Body of pancreas (tissue), 4 donors: ENCODE measurements at regions not wholly inside any gene's neighbourhood (a gene's known extent, or its start where the extent isn't known, plus 50 kb on each side); places are given as distances from the start of the nearest gene placed in this dataset.

Source experiments
- ATAC-seq: fragments of 150-250 bp; one replicate; pipeline ENCODE4 v1.9.1; 2016
- DNase-seq, 4 donors: peaks; one replicate each; pipeline ENCODE4 v3.0.0-alpha.2; 2019
- H3K27ac ChIP-seq, 4 donors: fragments of 200-600 bp; sonication (generic); 1 replicate in 3 of 4; 2 replicates in 1 of 4; pipeline versions ENCODE4 v1.5.1 to v1.6.1; 2016 to 2019; ENCODE audit warnings: mild to moderate bottlenecking in 1 of 4, mixed read lengths in 1 of 4, moderate library complexity in 1 of 4
- H3K27me3 ChIP-seq, 2 donors: fragments of 200-600 bp; sonication (generic); one replicate each; pipeline ENCODE4 v1.6.0; 2016; ENCODE audit warnings: mild to moderate bottlenecking in 1 of 2
- H3K36me3 ChIP-seq, 2 donors: fragments of 200-600 bp; sonication (generic); replicated peaks in 1 of 2; 2 replicates each; pipeline ENCODE4 v1.5.1; 2016; ENCODE audit warnings: low read depth in 2 of 2; ENCODE audit not compliant: insufficient read depth in 1 of 2
- H3K4me1 ChIP-seq: fragments of 200-600 bp; sonication (generic); one replicate; pipeline ENCODE4 v1.6.0; 2016
- H3K4me3 ChIP-seq, 2 donors: fragments of 200-600 bp; sonication (generic); 1 replicate in 1 of 2; 2 replicates in 1 of 2; pipeline ENCODE4 v1.5.1; 2016 to 2019
- H3K9me3 ChIP-seq, 3 donors: fragments of 200-600 bp; sonication (generic); 1 replicate in 2 of 3; 2 replicates in 1 of 3; pipeline ENCODE4 v1.5.1; 2016
- POLR2A ChIP-seq, 3 donors: fragments of 450-650 bp; IDR thresholded peaks; one replicate each; pipeline ENCODE4 v1.6.1; 2016; ENCODE audit warnings: antibody characterized with exemption in 3 of 3, mild to moderate bottlenecking in 2 of 3
- WGBS, 2 donors: methylation state at CpG; one replicate each; pipeline ENCODE4 v1.1.5; 2017; 5-methylcytosine and 5-hydroxymethylcytosine counted together
- intact Hi-C: fragments of 100-400 bp; cut with DNase I; formaldehyde crosslinking; loops from one replicate; pipeline ENCODE4 v1.15.1; 2023
- TF ChIP-seq, protein P1 (sequence below), 7 experiments: fragments of 450-650 bp in 4 of 7; fragments of 200-600 bp in 3 of 7; sonication (generic) in 3 of 7; IDR thresholded peaks; one replicate each; pipeline ENCODE4 v1.5.1; 2016 to 2019; ENCODE audit warnings: antibody characterized with exemption in 7 of 7

DNA sequence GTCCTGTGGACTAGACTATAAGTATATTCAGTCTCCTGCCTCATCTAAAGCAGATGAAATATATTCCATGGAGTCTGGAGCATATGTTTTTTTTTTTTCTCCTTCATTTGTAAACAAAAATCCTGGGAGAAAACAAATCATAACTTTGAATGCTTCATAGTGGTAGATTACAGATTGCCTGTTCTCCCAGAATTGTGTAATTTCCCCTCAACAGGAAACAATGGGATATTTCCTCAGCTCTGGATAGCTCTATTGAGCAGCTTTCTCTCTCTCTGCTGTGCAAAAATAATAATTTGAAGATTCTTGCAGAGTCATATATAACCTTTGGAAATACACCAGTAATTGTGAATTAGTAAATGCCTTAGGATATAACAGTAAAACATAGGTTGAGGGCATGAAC is 1406.6 kb upstream of the ACVR2A start:
- intact Hi-C loops: no loop called here
- no peak for ATAC-seq
- Histone ChIP-seq H3K9me3 (no peaks in the 10 kb centered on the region), H3K4me1 (no peaks in the 10 kb centered on the region), H3K27me3 (no peaks in the 10 kb centered on the region), H3K27ac (no peak overlapping the region), H3K36me3 (no peaks in the 10 kb centered on the region), H3K4me3 (no peak overlapping the region)
- DNase-seq: no peak
- TF ChIP-seq, protein P1, sequence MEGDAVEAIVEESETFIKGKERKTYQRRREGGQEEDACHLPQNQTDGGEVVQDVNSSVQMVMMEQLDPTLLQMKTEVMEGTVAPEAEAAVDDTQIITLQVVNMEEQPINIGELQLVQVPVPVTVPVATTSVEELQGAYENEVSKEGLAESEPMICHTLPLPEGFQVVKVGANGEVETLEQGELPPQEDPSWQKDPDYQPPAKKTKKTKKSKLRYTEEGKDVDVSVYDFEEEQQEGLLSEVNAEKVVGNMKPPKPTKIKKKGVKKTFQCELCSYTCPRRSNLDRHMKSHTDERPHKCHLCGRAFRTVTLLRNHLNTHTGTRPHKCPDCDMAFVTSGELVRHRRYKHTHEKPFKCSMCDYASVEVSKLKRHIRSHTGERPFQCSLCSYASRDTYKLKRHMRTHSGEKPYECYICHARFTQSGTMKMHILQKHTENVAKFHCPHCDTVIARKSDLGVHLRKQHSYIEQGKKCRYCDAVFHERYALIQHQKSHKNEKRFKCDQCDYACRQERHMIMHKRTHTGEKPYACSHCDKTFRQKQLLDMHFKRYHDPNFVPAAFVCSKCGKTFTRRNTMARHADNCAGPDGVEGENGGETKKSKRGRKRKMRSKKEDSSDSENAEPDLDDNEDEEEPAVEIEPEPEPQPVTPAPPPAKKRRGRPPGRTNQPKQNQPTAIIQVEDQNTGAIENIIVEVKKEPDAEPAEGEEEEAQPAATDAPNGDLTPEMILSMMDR (IDR thresholded peaks at IDR 0.05): no peak
- TF ChIP-seq POLR2A (IDR thresholded peaks at IDR 0.05): no peak

DNA sequence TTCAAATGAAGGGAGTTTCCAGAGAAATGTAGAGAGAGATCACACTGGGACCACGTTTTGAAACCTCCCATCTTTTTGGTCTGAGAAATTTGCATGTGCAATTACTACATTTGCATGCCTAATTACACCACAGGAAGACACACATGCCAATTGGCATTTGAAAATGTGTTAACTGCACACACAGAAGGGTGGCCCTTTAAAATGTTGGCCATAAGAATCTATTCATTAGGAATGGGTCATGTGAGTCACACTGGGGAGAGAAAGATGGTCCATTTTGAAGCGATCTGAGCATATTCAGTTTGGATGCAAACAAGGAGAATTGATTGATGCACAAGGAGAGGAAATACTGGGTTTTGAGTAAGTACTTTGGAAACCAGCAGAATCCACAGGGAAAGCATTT is 1407.1 kb upstream of the ACVR2A start:
- Histone ChIP-seq H3K36me3 (no peaks in the 10 kb centered on the region), H3K4me1 (no peaks in the 10 kb centered on the region), H3K27ac (no peak overlapping the region), H3K9me3 (no peaks in the 10 kb centered on the region), H3K27me3 (no peaks in the 10 kb centered on the region), H3K4me3 (no peak overlapping the region)
- DNase-seq (no peak), ATAC-seq (no peak)
- WGBS, 2 donors: 46 to 55% methylated on average over 2 of the region's 2 CpGs
- intact Hi-C loops: no loop called here
- no peak for TF ChIP-seq POLR2A (IDR thresholded peaks at IDR 0.05)
- TF ChIP-seq, protein P1 (IDR thresholded peaks at IDR 0.05): no peak

DNA sequence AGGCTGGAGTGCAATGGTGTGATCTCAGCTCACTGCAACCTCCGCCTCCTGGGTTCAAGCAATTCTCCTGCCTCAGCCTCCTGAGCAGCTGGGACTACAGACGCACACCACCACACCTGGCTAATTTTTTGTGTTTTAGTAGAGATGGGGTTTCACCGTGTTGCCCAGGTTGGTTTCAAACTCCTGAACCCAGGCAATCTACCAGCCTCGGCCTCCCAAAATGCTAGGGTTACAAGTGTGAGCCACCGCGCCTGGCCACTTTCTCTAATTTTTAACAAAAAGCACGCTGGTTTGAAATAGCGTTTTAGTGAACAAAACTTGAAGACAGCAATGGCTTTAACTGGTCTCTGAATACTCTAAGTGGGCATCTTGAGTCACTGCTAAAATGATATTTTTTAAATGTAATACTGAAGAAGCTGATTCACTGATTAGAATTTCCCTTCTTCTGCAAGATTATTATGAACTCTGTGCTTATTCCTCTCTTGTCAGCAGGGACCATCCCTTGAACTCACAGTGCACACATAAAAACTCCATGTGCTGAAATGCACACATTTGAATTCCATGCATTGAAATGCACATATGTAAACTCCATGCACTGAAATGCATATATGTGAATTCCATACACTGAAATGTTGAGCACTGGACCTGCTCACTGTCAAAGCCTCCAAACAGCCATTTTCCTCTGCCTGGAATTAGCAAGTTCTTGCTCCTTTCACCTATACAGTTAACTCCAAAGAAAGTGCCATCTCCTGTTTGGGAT is 1411.5 kb upstream of the ACVR2A start:
- H3K36me3 ChIP-seq: no peaks in the 10 kb centered on the region
- WGBS, 2 donors: 92 to 93% methylated on average over 8 of the region's 8 CpGs
- H3K4me3 ChIP-seq: no peak overlapping the region
- DNase-seq (no peak), ATAC-seq (no peak)
- intact Hi-C loops: no loop called here
- no peaks in the 10 kb centered on the region for H3K4me1 ChIP-seq
- no peak for TF ChIP-seq POLR2A (IDR thresholded peaks at IDR 0.05)
- TF ChIP-seq, protein P1 (IDR thresholded peaks at IDR 0.05): no peak
- no peak overlapping the region for H3K27ac ChIP-seq
- no peaks in the 10 kb centered on the region for H3K27me3 ChIP-seq
- no peaks in the 10 kb centered on the region for H3K9me3 ChIP-seq

DNA sequence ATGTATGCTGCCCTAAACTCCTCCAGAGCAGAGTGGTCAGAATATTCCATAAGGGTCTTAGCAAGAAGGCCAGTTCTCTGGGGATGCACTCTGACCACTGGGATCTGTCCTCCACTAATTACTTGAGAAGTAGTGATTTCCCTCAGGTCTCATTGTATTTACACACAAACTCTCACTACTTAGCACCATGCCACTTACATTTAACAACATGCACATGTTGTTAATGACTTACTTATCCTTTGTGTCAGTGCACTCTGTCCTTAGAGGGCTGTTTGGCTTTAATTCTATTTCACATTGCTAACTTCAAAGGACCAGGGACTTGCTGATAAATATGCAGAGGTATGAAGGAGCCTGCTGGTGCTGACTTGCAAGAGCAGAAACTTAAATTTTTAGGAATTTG is 1415.5 kb upstream of the ACVR2A start:
- Histone ChIP-seq H3K4me3 (no peak overlapping the region), H3K9me3 (no peaks in the 10 kb centered on the region), H3K36me3 (no peaks in the 10 kb centered on the region), H3K27ac (no peak overlapping the region), H3K4me1 (no peaks in the 10 kb centered on the region), H3K27me3 (no peaks in the 10 kb centered on the region)
- ATAC-seq: no peak
- no peak for DNase-seq
- intact Hi-C loops: no loop called here
- TF ChIP-seq POLR2A (IDR thresholded peaks at IDR 0.05): no peak
- TF ChIP-seq, protein P1 (IDR thresholded peaks at IDR 0.05): no peak

DNA sequence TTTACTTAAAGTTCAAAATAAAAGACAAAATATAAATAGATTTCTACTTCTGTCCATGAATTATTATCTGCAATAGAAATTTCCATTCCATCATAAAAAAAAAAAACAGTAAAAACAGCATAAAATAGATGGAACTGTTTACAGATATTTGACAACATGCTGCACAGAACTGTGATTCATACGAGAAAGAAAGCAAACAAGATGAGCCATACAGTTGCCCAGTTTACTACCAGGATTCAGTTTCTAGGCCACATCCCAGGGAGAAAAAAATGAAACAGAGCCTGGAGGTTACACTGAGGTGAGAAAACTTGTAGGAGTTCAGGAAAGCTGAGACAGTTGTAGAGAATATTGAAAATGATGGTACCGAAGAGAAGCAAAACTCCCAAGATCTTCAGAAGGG is 1426.9 kb upstream of the ACVR2A start:
- WGBS, 2 donors: 67 to 73% methylated on average over 2 of the region's 2 CpGs

More for the DNA sequence above, 1426.9 kb upstream of the ACVR2A start:
- DNase-seq (no peak), ATAC-seq (no peak)
- no peak overlapping the region for H3K27ac ChIP-seq
- no peaks in the 10 kb centered on the region for H3K4me1 ChIP-seq
- H3K4me3 ChIP-seq: no peak overlapping the region
- H3K27me3 ChIP-seq: no peaks in the 10 kb centered on the region
- intact Hi-C loops: no loop called here
- no peaks in the 10 kb centered on the region for H3K9me3 ChIP-seq
- no peaks in the 10 kb centered on the region for H3K36me3 ChIP-seq
- no peak for TF ChIP-seq POLR2A (IDR thresholded peaks at IDR 0.05)
- TF ChIP-seq, protein P1 (IDR thresholded peaks at IDR 0.05): no peak
